WERI-Rb-1 (cell line): ENCODE measurements at regions not wholly inside any gene's neighbourhood (a gene's known extent, or its start where the extent isn't known, plus 50 kb on each side); places are given as distances from the start of the nearest gene placed in this dataset.

Experiments used
- DNase-seq: peaks from one replicate; pipeline ENCODE4 v3.0.0-alpha.2; 2020
- H3K27ac ChIP-seq: fragments of 250-450 bp; sonication (Bioruptor Pico); 2 replicates; pipeline ENCODE4 v1.5.1; 2020; ENCODE audit warnings: mild to moderate bottlenecking, moderate library complexity
- H3K27me3 ChIP-seq: fragments of 250-450 bp; sonication (Bioruptor Pico); 2 replicates; pipeline ENCODE4 v1.5.1; 2021; ENCODE audit warnings: mild to moderate bottlenecking, low read depth, moderate library complexity; ENCODE audit not compliant: insufficient read depth, severe bottlenecking
- H3K36me3 ChIP-seq: fragments of 250-450 bp; sonication (Bioruptor Pico); 2 replicates; pipeline ENCODE4 v1.5.1; 2020; ENCODE audit warnings: mild to moderate bottlenecking, moderate library complexity
- H3K4me3 ChIP-seq: 2 replicates; pipeline ENCODE4 v1.5.1; 2011; ENCODE audit warnings: low read depth, mild to moderate bottlenecking, control low read depth, low read length
- H3K9me3 ChIP-seq: fragments of 250-450 bp; sonication (Bioruptor Pico); 2 replicates; pipeline ENCODE4 v1.5.1; 2021; ENCODE audit warnings: mild to moderate bottlenecking, moderate library complexity; ENCODE audit not compliant: severe bottlenecking
- TF ChIP-seq, protein P1 (sequence below): IDR thresholded peaks from 2 replicates; pipeline ENCODE4 v1.5.1; 2011; ENCODE audit warnings: low read depth, mild to moderate bottlenecking, control low read depth, inconsistent platforms, low read length

DNA sequence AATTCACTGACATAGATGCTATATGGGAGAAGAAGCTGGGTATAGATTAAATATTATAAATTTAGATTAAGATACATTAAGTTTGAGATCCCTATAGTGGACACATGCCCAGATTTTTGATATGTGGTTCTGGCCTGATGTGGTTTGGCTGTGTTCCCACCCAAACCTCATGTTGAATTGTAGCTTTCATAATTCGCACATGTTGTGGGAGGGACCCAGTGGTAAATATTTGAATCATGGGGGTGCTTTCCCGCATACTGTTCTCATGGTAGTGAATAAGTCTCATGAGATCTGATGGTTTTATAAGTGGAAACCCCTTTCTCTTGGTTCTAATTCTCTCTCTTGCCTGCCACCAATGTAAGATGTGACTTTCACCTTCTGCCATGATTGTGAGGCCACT lies 189.4 kb upstream of the CD96 start:
- Histone ChIP-seq H3K27me3 (no peaks in the 10 kb centered on the region), H3K27ac (no peak overlapping the region), H3K9me3 (peaks cover 7% of the 10 kb centered on the region), H3K36me3 (no peaks in the 10 kb centered on the region), H3K4me3 (no peak overlapping the region)
- TF ChIP-seq, protein P1, sequence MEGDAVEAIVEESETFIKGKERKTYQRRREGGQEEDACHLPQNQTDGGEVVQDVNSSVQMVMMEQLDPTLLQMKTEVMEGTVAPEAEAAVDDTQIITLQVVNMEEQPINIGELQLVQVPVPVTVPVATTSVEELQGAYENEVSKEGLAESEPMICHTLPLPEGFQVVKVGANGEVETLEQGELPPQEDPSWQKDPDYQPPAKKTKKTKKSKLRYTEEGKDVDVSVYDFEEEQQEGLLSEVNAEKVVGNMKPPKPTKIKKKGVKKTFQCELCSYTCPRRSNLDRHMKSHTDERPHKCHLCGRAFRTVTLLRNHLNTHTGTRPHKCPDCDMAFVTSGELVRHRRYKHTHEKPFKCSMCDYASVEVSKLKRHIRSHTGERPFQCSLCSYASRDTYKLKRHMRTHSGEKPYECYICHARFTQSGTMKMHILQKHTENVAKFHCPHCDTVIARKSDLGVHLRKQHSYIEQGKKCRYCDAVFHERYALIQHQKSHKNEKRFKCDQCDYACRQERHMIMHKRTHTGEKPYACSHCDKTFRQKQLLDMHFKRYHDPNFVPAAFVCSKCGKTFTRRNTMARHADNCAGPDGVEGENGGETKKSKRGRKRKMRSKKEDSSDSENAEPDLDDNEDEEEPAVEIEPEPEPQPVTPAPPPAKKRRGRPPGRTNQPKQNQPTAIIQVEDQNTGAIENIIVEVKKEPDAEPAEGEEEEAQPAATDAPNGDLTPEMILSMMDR, result no peak
- DNase-seq, result no peak

DNA sequence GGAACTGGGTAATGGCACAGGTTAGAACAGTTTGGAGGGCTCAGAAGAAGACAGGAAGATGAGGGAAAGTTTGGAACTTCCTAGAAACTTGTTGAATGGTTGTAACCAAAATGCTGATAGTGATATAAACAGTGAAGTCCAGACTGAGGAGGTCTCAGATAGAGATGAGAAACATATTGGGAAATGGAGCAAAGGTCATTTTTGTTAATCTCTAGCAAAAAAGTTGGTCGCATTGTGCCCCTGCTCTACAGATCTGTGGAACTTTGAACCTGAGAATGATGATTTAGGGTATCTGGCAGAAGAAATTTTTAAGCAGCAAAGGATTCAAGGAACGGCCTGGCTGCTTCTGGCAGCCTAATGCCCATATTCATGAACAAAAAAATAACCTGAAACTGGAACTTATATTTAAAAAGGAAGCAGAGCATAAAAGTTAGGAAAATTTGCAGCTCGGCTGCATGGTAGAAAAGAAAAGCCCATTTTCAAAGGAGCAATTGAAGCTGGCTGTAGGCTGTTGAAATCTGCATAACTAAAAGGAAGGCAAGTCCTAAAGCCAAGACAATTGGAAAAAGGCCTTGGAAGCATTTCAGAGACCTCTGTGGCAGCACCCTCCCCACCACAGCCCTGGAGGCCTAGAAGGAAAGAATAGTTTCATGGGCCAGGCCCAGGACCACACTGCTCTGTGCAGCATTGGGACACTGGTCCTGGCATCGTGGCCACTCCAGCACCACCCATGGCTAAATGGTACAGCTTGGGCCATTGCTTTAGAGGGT lies 182.6 kb upstream of the CD96 start:
- Histone ChIP-seq H3K36me3 (no peaks in the 10 kb centered on the region), H3K9me3 (no peaks in the 10 kb centered on the region), H3K27ac (no peak overlapping the region), H3K4me3 (no peak overlapping the region), H3K27me3 (no peaks in the 10 kb centered on the region)
- TF ChIP-seq, protein P1, result no peak
- no peak for DNase-seq

DNA sequence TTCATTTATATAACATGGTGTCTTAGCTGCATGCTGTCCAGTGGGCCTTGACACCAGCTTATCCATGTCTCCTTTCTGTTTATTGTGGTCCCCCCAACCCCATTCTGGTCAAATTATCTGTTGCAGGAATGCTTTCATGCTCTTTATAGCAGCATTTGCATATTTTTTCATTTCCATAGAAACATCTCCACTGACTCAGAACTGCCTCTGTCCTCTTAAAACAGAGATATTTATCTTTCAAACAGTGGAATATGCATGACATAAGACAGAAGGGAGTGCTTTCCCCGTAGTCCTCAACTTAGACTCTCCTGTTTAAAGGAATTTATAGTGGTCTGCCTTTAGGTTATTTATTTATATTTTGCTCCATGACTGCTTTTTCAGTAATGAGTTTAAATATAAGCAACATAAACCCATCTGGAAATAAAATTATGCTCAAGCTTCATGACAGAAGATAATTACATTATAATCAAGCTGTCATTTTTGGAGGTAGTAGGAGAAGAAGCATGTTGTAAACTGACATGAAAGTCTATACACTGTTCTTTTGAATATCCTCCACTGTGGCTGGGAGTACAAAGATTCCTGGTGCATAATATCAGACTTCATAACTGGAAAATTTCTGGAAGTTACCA lies 179.5 kb upstream of the CD96 start:
- TF ChIP-seq, protein P1, result no peak
- no peak for DNase-seq

DNA sequence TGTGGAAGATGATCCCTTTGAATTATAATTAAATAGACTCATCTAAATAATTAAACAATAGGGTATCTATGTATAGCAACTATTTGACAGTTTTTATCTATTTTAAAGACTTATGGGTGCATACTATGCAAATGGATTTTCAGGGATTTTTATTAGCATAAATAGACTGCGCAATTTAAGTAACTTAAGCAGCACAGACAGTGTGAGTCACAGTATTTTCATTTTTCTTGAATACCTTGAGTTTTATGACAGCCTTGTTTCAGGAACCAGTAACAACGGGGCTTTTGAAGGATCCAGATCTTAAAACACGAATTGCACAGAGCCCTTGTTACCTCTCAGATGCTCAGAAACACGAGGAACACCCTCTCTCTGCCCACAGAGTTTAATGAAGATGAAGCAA lies 175.5 kb upstream of the CD96 start:
- no peak overlapping the region for H3K27ac ChIP-seq
- DNase-seq, result no peak
- H3K9me3 ChIP-seq, result peaks cover 13% of the 10 kb centered on the region
- H3K36me3 ChIP-seq, result no peaks in the 10 kb centered on the region
- no peaks in the 10 kb centered on the region for H3K27me3 ChIP-seq
- TF ChIP-seq, protein P1, result no peak
- no peak overlapping the region for H3K4me3 ChIP-seq

More for the DNA sequence above, 179.5 kb upstream of the CD96 start:
- H3K27me3 ChIP-seq, result no peaks in the 10 kb centered on the region
- peaks cover 5% of the 10 kb centered on the region for H3K9me3 ChIP-seq
- H3K4me3 ChIP-seq, result no peak overlapping the region
- no peak overlapping the region for H3K27ac ChIP-seq
- no peaks in the 10 kb centered on the region for H3K36me3 ChIP-seq

DNA sequence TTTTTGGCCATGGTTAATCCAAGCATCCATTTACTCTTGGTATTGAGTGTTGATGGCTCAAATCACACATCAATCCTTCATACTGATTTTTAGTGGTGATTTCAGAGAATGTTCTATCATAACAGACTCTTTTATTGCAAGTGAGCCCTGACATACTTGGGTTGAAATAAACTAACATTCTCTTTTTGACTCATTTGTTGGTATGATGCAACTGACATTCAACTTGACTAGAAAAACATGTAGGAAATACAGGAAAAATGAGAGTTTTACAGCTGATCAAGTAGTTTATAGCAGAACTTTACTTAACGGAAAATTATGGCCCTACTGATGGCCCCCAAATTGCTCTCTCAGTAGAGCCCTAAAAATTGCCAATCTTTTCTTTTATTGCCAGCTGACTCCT lies 173.9 kb upstream of the CD96 start:
- H3K9me3 ChIP-seq, result peaks cover 22% of the 10 kb centered on the region
- H3K27ac ChIP-seq, result 0 out of 2 replicates have a peak overlapping the region, but pooled peaks have one; percentile 22
- no peaks in the 10 kb centered on the region for H3K36me3 ChIP-seq
- no peak overlapping the region for H3K4me3 ChIP-seq
- DNase-seq, result no peak
- TF ChIP-seq, protein P1, result no peak
- H3K27me3 ChIP-seq, result no peaks in the 10 kb centered on the region

DNA sequence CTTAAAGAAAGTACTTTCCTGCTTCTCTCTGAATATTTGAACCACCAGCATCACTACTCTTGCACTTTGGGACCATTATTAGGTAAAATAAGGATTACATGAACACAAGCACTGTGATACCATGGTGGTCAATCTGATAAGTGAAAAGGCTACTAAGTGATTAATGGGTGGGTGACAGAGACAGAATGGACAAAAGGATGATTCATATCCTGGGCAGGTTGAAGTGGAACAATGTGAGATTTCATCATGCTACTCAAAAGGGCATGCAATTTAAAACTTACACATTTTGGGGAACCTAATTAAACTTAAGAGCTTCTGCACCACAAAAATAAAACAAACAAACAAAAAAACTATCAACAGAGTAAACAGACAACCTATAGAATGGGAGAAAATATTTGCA lies 172.0 kb upstream of the CD96 start:
- H3K9me3 ChIP-seq, result peaks cover 21% of the 10 kb centered on the region
- no peak overlapping the region for H3K27ac ChIP-seq
- H3K4me3 ChIP-seq, result no peak overlapping the region
- TF ChIP-seq, protein P1, result no peak
- DNase-seq, result no peak
- H3K36me3 ChIP-seq, result no peaks in the 10 kb centered on the region
- no peaks in the 10 kb centered on the region for H3K27me3 ChIP-seq
